GM12878 (cell line): ENCODE measurements at regions not wholly inside any gene's neighbourhood (a gene's known extent, or its start where the extent isn't known, plus 50 kb on each side); places are given as distances from the start of the nearest gene placed in this dataset.

ENCODE experiments used
- ATAC-seq: fragments of 200-7000 bp; cut with Tn5 transposase; 3 replicates; pipeline ENCODE4 v1.9.1; 2020; ENCODE audit warnings: mild to moderate bottlenecking, moderate library complexity
- BruUV-seq: library from RNA; stranded (reverse); fragments of 400-500 nt; replicated peaks from 2 replicates; lab custom pipeline; 2021; lab: Mats Ljungman, UMichigan
- CTCF ChIA-PET: fragments of 300-600 bp; sonication (Branson Sonifier 250); formaldehyde crosslinking; extraction: SDS; loops from one replicate; lab custom pipeline; 2021; ENCODE audit warnings: inconsistent platforms; lab: Yijun Ruan, JAX
- POLR2A ChIA-PET: fragments of 350-600 bp; formaldehyde crosslinking; extraction: SDS; loops from one replicate; lab custom pipeline; 2021; ENCODE audit warnings: inconsistent platforms; lab: Charles Lee
- RAD21 ChIA-PET: fragments of 300-600 bp; sonication (Branson Sonifier 250); formaldehyde crosslinking; loops from one replicate; lab custom pipeline; 2023; ENCODE audit warnings: antibody characterized with exemption; ENCODE audit not compliant: unreplicated experiment; lab: Charles Lee
- SMC1A ChIA-PET: fragments of 300-600 bp; sonication (Branson Sonifier 250); formaldehyde crosslinking; loops from one replicate; lab custom pipeline; 2023; ENCODE audit not compliant: unreplicated experiment, uncharacterized antibody; lab: Charles Lee
- DNase-seq: peaks from one replicate; pipeline ENCODE4 v3.0.0-alpha.2; 2011; ENCODE audit warnings: low read depth, low spot score
- FAIRE-seq: peaks from 3 replicates; lab custom pipeline; 2011; peaks lifted over from hg19 to GRCh38; lab: Jason Lieb, UNC
- H2AFZ ChIP-seq: 2 replicates; pipeline ENCODE4 v1.6.0; 2011; ENCODE audit warnings: low read depth, low read length, control low read depth; ENCODE audit not compliant: control insufficient read depth
- H3K27ac ChIP-seq: 2 replicates; pipeline ENCODE4 v1.5.1; 2011; ENCODE audit warnings: control low read depth; ENCODE audit not compliant: control insufficient read depth, insufficient read depth
- H3K27me3 ChIP-seq, 2 experiments: replicated peaks in 1 of 2; 2 replicates each; pipeline versions ENCODE4 v1.6.0 to v1.6.1; 2011; ENCODE audit warnings: low read length in 1 of 2; ENCODE audit not compliant: control insufficient read depth in 2 of 2, insufficient read depth in 2 of 2
- H3K36me3 ChIP-seq, 2 experiments: 2 replicates each; pipeline ENCODE4 v1.5.1; 2011; ENCODE audit warnings: low read length in 1 of 2; ENCODE audit not compliant: control insufficient read depth in 2 of 2, insufficient read depth in 2 of 2
- H3K4me1 ChIP-seq: 2 replicates; pipeline ENCODE4 v1.6.1; 2011; ENCODE audit warnings: mild to moderate bottlenecking, low read length, moderate library complexity, mixed read lengths; ENCODE audit not compliant: control insufficient read depth, insufficient read depth
- H3K4me2 ChIP-seq: 2 replicates; pipeline ENCODE4 v1.6.0; 2011; ENCODE audit warnings: control low read depth; ENCODE audit not compliant: control insufficient read depth, insufficient read depth
- H3K4me3 ChIP-seq: fragments of 200-600 bp; sonication (generic); 2 replicates; pipeline ENCODE4 v1.5.1; 2016
- H3K79me2 ChIP-seq: 2 replicates; pipeline ENCODE4 v1.6.0; 2011; ENCODE audit warnings: low read length; ENCODE audit not compliant: control insufficient read depth, insufficient read depth
- H3K9ac ChIP-seq: 2 replicates; pipeline ENCODE4 v1.8.0; 2011; ENCODE audit warnings: low read length, control low read depth, mixed read lengths; ENCODE audit not compliant: control insufficient read depth, insufficient read depth
- H3K9me3 ChIP-seq: replicated peaks from 3 replicates; pipeline ENCODE4 v1.5.1; 2011; ENCODE audit warnings: mild to moderate bottlenecking, low read length; ENCODE audit not compliant: control insufficient read depth, insufficient read depth
- H4K20me1 ChIP-seq: 2 replicates; pipeline ENCODE4 v1.6.0; 2011; ENCODE audit not compliant: control insufficient read depth, insufficient read depth
- ASH2L ChIP-seq: fragments of 300-600, 200-600 bp; sonication (generic); IDR thresholded peaks from 2 replicates; pipeline ENCODE4 v1.6.1; 2017; ENCODE audit warnings: low read depth, mild to moderate bottlenecking, borderline replicate concordance
- BHLHE40 ChIP-seq, 2 experiments: fragments of 450-650 bp in 1 of 2; IDR thresholded peaks; 2 replicates each; pipeline ENCODE4 v1.6.1; 2011 to 2017; ENCODE audit warnings: low read depth in 2 of 2, borderline replicate concordance in 1 of 2, improper control_type of control experiment in 1 of 2, low read length in 1 of 2, mild to moderate bottlenecking in 1 of 2
- BMI1 ChIP-seq: fragments of 450-650 bp; IDR thresholded peaks from 2 replicates; pipeline ENCODE4 v1.6.1; 2016; ENCODE audit warnings: mild to moderate bottlenecking, moderate library complexity, borderline replicate concordance
- CHD4 ChIP-seq: fragments of 200-600 bp; sonication (generic); IDR thresholded peaks from 2 replicates; pipeline ENCODE4 v1.6.1; 2016; ENCODE audit warnings: mild to moderate bottlenecking
- ESRRA ChIP-seq: IDR thresholded peaks from 2 replicates; pipeline ENCODE4 v1.6.1; 2012; ENCODE audit warnings: mild to moderate bottlenecking, low read length, improper control_type of control experiment
- ETV6 ChIP-seq, 2 experiments: fragments of 450-650 bp in 1 of 2; IDR thresholded peaks in 1 of 2; conservative IDR thresholded peaks in 1 of 2; 2 replicates each; pipeline ENCODE4 v1.6.1; 2014; ENCODE audit warnings: antibody characterized with exemption in 1 of 2, borderline replicate concordance in 1 of 2, low read depth in 1 of 2, mild to moderate bottlenecking in 1 of 2, moderate library complexity in 1 of 2
- GATAD2B ChIP-seq: fragments of 450-650 bp; conservative IDR thresholded peaks from 2 replicates; pipeline ENCODE4 v1.6.1; 2017; ENCODE audit warnings: low read depth, mild to moderate bottlenecking, moderate library complexity
- IRF5 ChIP-seq: fragments of 450-650 bp; IDR thresholded peaks from 2 replicates; pipeline ENCODE4 v1.6.1; 2017; ENCODE audit warnings: borderline replicate concordance
- NFYA ChIP-seq: IDR thresholded peaks from 2 replicates; pipeline ENCODE4 v1.6.1; 2011; ENCODE audit warnings: low read depth, mild to moderate bottlenecking, low read length, improper control_type of control experiment, borderline replicate concordance
- PAX5 ChIP-seq: IDR thresholded peaks from 2 replicates; pipeline ENCODE4 v1.6.1; 2011; ENCODE audit warnings: low read depth, low read length, borderline replicate concordance
- PML ChIP-seq: IDR thresholded peaks from 2 replicates; pipeline ENCODE4 v1.6.1; 2012; ENCODE audit warnings: low read length, inconsistent platforms
- RUNX3 ChIP-seq: IDR thresholded peaks from 2 replicates; pipeline ENCODE4 v1.6.1; 2012; ENCODE audit warnings: low read length, inconsistent platforms
- STAT1 ChIP-seq: fragments of 450-650 bp; conservative IDR thresholded peaks from 2 replicates; pipeline ENCODE4 v1.6.1; 2014; ENCODE audit warnings: antibody characterized with exemption, mild to moderate bottlenecking
- TBL1XR1 ChIP-seq: IDR thresholded peaks from 2 replicates; pipeline ENCODE4 v1.6.1; 2012; ENCODE audit warnings: low read depth, low read length, improper control_type of control experiment
- WGBS: methylation state at CpG from one replicate; pipeline ENCODE4 v1.1.6; 2016; ENCODE audit warnings: low lambda C conversion rate; ENCODE audit not compliant: insufficient replicate concordance, insufficient coverage; ENCODE audit errors: missing lambda C conversion rate; 5-methylcytosine and 5-hydroxymethylcytosine counted together
- in situ Hi-C: fragments of 300-500 bp; cut with MboI; formaldehyde crosslinking; loops from 9 replicates; pipeline ENCODE4 v1.14.3; 2018; ENCODE audit warnings: mixed read lengths
- intact Hi-C: fragments of 100-400 bp; cut with micrococcal nuclease; formaldehyde crosslinking; loops from one replicate; pipeline ENCODE4 v1.14.2; 2022; ENCODE audit not compliant: unreplicated experiment
- TF ChIP-seq, protein P1 (sequence below): fragments of 450-650 bp; IDR thresholded peaks from 2 replicates; pipeline ENCODE4 v1.6.1; 2016; ENCODE audit warnings: mild to moderate bottlenecking
- TF ChIP-seq, protein P2 (sequence below): fragments of 450-650 bp; IDR thresholded peaks from 2 replicates; pipeline ENCODE4 v1.6.1; 2017; ENCODE audit warnings: antibody characterized with exemption, mild to moderate bottlenecking, moderate library complexity
- TF ChIP-seq, protein P3 (sequence below): IDR thresholded peaks from 2 replicates; pipeline ENCODE4 v1.6.1; 2011; ENCODE audit warnings: low read depth, mild to moderate bottlenecking, low read length, moderate library complexity, borderline replicate concordance; ENCODE audit errors: extremely low read depth

DNA sequence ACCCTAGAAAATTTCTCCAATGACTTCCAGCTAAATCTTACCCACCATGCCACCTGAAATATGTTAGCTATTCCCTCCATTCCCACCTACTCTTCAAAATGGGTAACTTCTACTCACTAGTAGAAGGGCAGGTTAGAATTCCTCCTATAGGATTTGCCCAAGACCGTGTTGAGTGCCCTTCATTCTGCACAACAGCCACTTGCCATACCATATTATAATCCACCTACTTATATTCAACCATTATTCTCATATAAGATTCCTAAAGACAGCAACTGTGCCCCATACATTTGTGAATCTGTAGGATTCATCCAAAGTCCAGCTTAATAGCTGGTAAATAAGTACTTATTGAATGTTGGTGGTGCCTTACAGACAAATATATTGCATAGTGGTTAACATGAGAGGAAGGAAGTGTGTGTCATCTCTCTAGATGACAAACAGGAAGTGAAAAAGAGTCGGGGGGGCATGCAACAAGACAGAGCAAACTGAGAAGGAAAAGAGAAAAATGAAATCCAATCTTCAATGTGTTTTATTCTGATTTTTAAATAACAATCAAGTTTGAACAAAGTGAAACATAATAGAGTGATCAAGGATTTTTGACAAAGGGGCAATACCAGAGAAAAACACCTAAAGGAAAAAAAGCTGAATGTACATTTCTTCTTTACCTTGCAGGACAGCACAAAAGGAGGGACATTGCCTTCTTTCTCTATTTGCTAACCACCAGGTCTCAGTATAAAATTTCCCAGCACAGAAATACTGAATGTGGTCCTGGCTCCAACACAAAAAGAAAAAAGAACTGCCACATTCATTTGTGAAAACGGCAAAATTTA is 389.3 kb upstream of the USP15 start:
- no peak for DNase-seq
- intact Hi-C loops: no loop called here
- no peaks in the 10 kb centered on the region for H3K9me3 ChIP-seq
- RAD21 ChIA-PET: no interaction called here
- no peaks in the 10 kb centered on the region for H3K27me3 ChIP-seq
- POLR2A ChIA-PET: no interaction called here
- ATAC-seq: no peak
- CTCF ChIA-PET: interaction anchor here (0.8 kb wide), 1 partner anchor 14 kb away, joined by 3 read pairs; no protein-coding TSS in a partner anchor
- no peaks in the 10 kb centered on the region for H3K4me1 ChIP-seq
- FAIRE-seq: no peak
- WGBS: 25% methylated on average over 3 of the region's 3 CpGs
- H3K4me3 ChIP-seq: no peak overlapping the region
- H3K36me3 ChIP-seq: no peaks in the 10 kb centered on the region
- H3K79me2 ChIP-seq: no peaks in the 10 kb centered on the region
- SMC1A ChIA-PET: interaction anchor here (0.7 kb wide), 1 partner anchor 10 kb away, joined by 3 read pairs; no protein-coding TSS in a partner anchor
- no peaks in the 10 kb centered on the region for H4K20me1 ChIP-seq
- no peak overlapping the region for H3K27ac ChIP-seq
- no TSS peak for BruUV-seq
- no peak overlapping the region for H3K4me2 ChIP-seq
- in situ Hi-C loops: no loop called here
- no peak overlapping the region for H3K9ac ChIP-seq
- H2AFZ ChIP-seq: no peak overlapping the region
- TF ChIP-seq, protein P1, sequence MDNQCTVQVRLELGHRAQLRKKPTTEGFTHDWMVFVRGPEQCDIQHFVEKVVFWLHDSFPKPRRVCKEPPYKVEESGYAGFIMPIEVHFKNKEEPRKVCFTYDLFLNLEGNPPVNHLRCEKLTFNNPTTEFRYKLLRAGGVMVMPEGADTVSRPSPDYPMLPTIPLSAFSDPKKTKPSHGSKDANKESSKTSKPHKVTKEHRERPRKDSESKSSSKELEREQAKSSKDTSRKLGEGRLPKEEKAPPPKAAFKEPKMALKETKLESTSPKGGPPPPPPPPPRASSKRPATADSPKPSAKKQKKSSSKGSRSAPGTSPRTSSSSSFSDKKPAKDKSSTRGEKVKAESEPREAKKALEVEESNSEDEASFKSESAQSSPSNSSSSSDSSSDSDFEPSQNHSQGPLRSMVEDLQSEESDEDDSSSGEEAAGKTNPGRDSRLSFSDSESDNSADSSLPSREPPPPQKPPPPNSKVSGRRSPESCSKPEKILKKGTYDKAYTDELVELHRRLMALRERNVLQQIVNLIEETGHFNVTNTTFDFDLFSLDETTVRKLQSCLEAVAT: no peak
- 0 out of 2 replicates have a peak, but pooled peaks have one; percentile 10 for TF ChIP-seq RUNX3
- TF ChIP-seq GATAD2B: no peak
- no peak for TF ChIP-seq ESRRA
- no peak for TF ChIP-seq PML
- TF ChIP-seq NFYA: no peak
- no peak for TF ChIP-seq BMI1
- peak in 1 of 2 experiments; percentile 76; a peak in 2 of 4 replicates for TF ChIP-seq ETV6 (conservative IDR thresholded peaks at IDR 0.05 in 1 of 2, IDR thresholded peaks at IDR 0.05 in 1 of 2; ENCODE audit: borderline replicate concordance in 1 of 2, low read depth in 1 of 2)
- TF ChIP-seq, protein P2, sequence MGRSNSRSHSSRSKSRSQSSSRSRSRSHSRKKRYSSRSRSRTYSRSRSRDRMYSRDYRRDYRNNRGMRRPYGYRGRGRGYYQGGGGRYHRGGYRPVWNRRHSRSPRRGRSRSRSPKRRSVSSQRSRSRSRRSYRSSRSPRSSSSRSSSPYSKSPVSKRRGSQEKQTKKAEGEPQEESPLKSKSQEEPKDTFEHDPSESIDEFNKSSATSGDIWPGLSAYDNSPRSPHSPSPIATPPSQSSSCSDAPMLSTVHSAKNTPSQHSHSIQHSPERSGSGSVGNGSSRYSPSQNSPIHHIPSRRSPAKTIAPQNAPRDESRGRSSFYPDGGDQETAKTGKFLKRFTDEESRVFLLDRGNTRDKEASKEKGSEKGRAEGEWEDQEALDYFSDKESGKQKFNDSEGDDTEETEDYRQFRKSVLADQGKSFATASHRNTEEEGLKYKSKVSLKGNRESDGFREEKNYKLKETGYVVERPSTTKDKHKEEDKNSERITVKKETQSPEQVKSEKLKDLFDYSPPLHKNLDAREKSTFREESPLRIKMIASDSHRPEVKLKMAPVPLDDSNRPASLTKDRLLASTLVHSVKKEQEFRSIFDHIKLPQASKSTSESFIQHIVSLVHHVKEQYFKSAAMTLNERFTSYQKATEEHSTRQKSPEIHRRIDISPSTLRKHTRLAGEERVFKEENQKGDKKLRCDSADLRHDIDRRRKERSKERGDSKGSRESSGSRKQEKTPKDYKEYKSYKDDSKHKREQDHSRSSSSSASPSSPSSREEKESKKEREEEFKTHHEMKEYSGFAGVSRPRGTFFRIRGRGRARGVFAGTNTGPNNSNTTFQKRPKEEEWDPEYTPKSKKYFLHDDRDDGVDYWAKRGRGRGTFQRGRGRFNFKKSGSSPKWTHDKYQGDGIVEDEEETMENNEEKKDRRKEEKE: no peak
- TF ChIP-seq IRF5: no peak
- TF ChIP-seq ASH2L: no peak
- TF ChIP-seq, protein P3, sequence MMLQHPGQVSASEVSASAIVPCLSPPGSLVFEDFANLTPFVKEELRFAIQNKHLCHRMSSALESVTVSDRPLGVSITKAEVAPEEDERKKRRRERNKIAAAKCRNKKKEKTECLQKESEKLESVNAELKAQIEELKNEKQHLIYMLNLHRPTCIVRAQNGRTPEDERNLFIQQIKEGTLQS: no peak
- TF ChIP-seq CHD4: no peak
- TF ChIP-seq PAX5: no peak
- no peak for TF ChIP-seq TBL1XR1
- no peak for TF ChIP-seq STAT1
- no peak for TF ChIP-seq BHLHE40 (IDR thresholded peaks at IDR 0.05; ENCODE audit: borderline replicate concordance in 1 of 2, low read depth in 2 of 2, low read length in 1 of 2)
